ENCODE measurements at regions not wholly inside any gene's neighbourhood (a gene's known extent, or its start where the extent isn't known, plus 50 kb on each side); places are given as distances from the start of the nearest gene placed in this dataset.

GRCh38 chr3:151526757-151527156 is 65.9 kb upstream of the IGSF10 start:
- no peak for TF ChIP-seq POLR2A (IDR thresholded peaks at IDR 0.05)
- TF ChIP-seq, protein P1, sequence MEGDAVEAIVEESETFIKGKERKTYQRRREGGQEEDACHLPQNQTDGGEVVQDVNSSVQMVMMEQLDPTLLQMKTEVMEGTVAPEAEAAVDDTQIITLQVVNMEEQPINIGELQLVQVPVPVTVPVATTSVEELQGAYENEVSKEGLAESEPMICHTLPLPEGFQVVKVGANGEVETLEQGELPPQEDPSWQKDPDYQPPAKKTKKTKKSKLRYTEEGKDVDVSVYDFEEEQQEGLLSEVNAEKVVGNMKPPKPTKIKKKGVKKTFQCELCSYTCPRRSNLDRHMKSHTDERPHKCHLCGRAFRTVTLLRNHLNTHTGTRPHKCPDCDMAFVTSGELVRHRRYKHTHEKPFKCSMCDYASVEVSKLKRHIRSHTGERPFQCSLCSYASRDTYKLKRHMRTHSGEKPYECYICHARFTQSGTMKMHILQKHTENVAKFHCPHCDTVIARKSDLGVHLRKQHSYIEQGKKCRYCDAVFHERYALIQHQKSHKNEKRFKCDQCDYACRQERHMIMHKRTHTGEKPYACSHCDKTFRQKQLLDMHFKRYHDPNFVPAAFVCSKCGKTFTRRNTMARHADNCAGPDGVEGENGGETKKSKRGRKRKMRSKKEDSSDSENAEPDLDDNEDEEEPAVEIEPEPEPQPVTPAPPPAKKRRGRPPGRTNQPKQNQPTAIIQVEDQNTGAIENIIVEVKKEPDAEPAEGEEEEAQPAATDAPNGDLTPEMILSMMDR (IDR thresholded peaks at IDR 0.05) = no peak
